AG04449 (cell line): ENCODE measurements at regions not wholly inside any gene's neighbourhood (a gene's known extent, or its start where the extent isn't known, plus 50 kb on each side); places are given as distances from the start of the nearest gene placed in this dataset.

Experiments used
- CTCF ChIA-PET: fragments of 350-600 bp; formaldehyde crosslinking; extraction: SDS; loops from one replicate; lab custom pipeline; 2021; ENCODE audit warnings: antibody characterized with exemption; lab: Yijun Ruan, JAX
- POLR2A ChIA-PET: fragments of 400-600, 350-600 bp; formaldehyde crosslinking; extraction: SDS; loops from one replicate; lab custom pipeline; 2020; ENCODE audit warnings: antibody characterized with exemption, inconsistent platforms; lab: Yijun Ruan, JAX
- DNase-seq: peaks from one replicate; pipeline ENCODE4 v3.0.0-alpha.2; 2010; ENCODE audit warnings: low read depth, low spot score
- H3K4me3 ChIP-seq: 2 replicates; pipeline ENCODE4 v1.5.1; 2011; ENCODE audit warnings: low read depth, mild to moderate bottlenecking, control low read depth, low read length
- CTCF ChIP-seq: IDR thresholded peaks from one replicate; pipeline ENCODE4 v1.5.1; 2011; ENCODE audit warnings: mild to moderate bottlenecking, moderate library complexity, low read length, control low read depth, inconsistent platforms; ENCODE audit not compliant: insufficient read depth; ENCODE audit errors: missing control alignments

- no peak for DNase-seq
- H3K4me3 ChIP-seq = no peak overlapping the region
- CTCF ChIA-PET = no interaction called here
- POLR2A ChIA-PET = no interaction called here
- no peak for TF ChIP-seq CTCF
Observed at GRCh38 chr6:121770943-121771342, 335.5 kb downstream of the GJA1 start.

GRCh38 chr6:121771937-121772720, 336.7 kb downstream of the GJA1 start:
- TF ChIP-seq CTCF = no peak
- DNase-seq = no peak
- CTCF ChIA-PET = interaction anchor here (1.4 to 2.2 kb wide), 2 partner anchors 9 to 11 kb away, joined by 4 to 5 read pairs; no protein-coding TSS in a partner anchor
- POLR2A ChIA-PET = no interaction called here
- no peak overlapping the region for H3K4me3 ChIP-seq

GRCh38 chr6:121776054-121776453, 340.6 kb downstream of the GJA1 start:
- ChIA-PET POLR2A (no interaction called here), CTCF (interaction anchor here (0.8 kb wide), 1 partner anchor 13 kb away, joined by 3 read pairs; no protein-coding TSS in a partner anchor)
- TF ChIP-seq CTCF = no peak
- DNase-seq = no peak
- no peak overlapping the region for H3K4me3 ChIP-seq

GRCh38 chr6:121780325-121781321, 345.2 kb downstream of the GJA1 start:
- peak; percentile 88 for DNase-seq
- no peak for TF ChIP-seq CTCF
- CTCF ChIA-PET = no interaction called here
- no peak overlapping the region for H3K4me3 ChIP-seq
- POLR2A ChIA-PET = no interaction called here

- ChIA-PET CTCF (interaction anchor here (1.2 kb wide), 1 partner anchor 9 kb away, joined by 3 read pairs; no protein-coding TSS in a partner anchor), POLR2A (no interaction called here)
- TF ChIP-seq CTCF = peak; percentile 14
- no peak overlapping the region for H3K4me3 ChIP-seq
- peak; percentile 41 for DNase-seq
Observed at GRCh38 chr6:121791396-121792315, 356.2 kb downstream of the GJA1 start.
